ENCODE measurements at regions not wholly inside any gene's neighbourhood (a gene's known extent, or its start where the extent isn't known, plus 50 kb on each side); places are given as distances from the start of the nearest gene placed in this dataset.
"Not testable (repeated sequence)": the region's sequence is repeated elsewhere in the genome, so short reads cannot be mapped to it uniquely, and the experiment has no call there.

DNA sequence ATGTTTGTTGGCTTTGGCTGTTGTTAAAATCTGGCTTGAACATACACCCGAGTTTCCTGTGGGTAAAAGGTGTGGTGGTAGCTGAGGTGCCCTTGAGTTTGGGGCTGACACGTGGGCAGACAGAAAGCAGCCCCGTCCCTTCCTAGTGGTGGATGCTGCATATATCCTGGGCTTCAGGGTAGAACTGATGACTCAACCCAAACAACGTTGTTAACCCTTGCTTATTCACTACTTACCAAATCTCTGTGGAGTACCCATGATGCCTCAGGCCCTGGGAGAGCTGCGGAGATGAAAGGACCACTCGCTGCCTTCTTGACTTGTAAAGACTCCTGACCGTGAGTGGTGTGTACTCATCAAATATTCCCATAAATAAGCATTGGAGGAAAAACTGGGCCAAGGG lies 245.1 kb downstream of the RAB11FIP2 start:
- TF ChIP-seq, protein P1, sequence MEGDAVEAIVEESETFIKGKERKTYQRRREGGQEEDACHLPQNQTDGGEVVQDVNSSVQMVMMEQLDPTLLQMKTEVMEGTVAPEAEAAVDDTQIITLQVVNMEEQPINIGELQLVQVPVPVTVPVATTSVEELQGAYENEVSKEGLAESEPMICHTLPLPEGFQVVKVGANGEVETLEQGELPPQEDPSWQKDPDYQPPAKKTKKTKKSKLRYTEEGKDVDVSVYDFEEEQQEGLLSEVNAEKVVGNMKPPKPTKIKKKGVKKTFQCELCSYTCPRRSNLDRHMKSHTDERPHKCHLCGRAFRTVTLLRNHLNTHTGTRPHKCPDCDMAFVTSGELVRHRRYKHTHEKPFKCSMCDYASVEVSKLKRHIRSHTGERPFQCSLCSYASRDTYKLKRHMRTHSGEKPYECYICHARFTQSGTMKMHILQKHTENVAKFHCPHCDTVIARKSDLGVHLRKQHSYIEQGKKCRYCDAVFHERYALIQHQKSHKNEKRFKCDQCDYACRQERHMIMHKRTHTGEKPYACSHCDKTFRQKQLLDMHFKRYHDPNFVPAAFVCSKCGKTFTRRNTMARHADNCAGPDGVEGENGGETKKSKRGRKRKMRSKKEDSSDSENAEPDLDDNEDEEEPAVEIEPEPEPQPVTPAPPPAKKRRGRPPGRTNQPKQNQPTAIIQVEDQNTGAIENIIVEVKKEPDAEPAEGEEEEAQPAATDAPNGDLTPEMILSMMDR (IDR thresholded peaks at IDR 0.05) = no peak
- H3K36me3 Mint-ChIP-seq (ENCODE audit: low read depth) = no peaks in the 10 kb centered on the region
- H3K27ac Mint-ChIP-seq = no peak overlapping the region
- no peak overlapping the region for H3K4me3 Mint-ChIP-seq
- H3K27me3 Mint-ChIP-seq = peaks cover 3% of the 10 kb centered on the region
- intact Hi-C loops (cut with micrococcal nuclease) = no loop called here
- ChIA-PET POLR2A (no interaction called here), CTCF (no interaction called here)
- ATAC-seq (ENCODE audit: low read depth) (no peak), DNase-seq (no peak)
- H3K9me3 Mint-ChIP-seq = no peaks in the 10 kb centered on the region
- H3K4me1 Mint-ChIP-seq = no peaks in the 10 kb centered on the region

DNA sequence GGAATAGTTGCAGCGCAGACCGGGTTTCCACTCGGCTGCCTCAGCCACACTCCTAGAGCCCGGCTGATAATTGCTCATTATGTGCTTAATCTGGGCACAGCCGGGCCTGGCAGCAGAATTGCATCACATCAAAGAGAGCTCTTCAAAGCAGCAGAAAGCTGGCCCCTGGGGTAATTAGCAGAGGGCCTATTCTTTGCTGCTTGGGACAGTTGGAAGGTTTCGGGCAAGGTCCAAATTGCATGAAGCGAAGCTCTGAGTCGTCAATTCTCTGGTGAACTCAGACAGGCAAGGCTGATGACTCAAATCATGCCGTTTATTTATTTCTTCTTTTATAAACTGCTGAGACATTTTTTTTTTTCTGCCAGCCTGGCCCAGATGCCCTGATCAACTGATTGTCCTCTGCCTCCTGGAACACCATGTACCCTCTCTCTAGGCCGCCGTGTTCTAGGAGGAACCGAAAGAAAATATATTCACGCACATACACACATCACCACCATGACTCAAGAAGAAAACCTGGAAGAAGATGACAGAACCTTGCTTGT lies 242.2 kb downstream of the RAB11FIP2 start:
- POLR2A ChIA-PET = no interaction called here
- no peak overlapping the region for H3K4me3 Mint-ChIP-seq
- H3K27ac Mint-ChIP-seq = no peak overlapping the region
- H3K9me3 Mint-ChIP-seq = peaks cover 5% of the 10 kb centered on the region
- DNase-seq = no peak
- intact Hi-C loops (cut with micrococcal nuclease) = no loop called here
- H3K27me3 Mint-ChIP-seq = peaks cover 3% of the 10 kb centered on the region
- CTCF ChIA-PET = no interaction called here
- no peak for ATAC-seq (ENCODE audit: low read depth)
- H3K36me3 Mint-ChIP-seq (ENCODE audit: low read depth) = no peaks in the 10 kb centered on the region
- no peaks in the 10 kb centered on the region for H3K4me1 Mint-ChIP-seq
- TF ChIP-seq, protein P1 (IDR thresholded peaks at IDR 0.05) = no peak

DNA sequence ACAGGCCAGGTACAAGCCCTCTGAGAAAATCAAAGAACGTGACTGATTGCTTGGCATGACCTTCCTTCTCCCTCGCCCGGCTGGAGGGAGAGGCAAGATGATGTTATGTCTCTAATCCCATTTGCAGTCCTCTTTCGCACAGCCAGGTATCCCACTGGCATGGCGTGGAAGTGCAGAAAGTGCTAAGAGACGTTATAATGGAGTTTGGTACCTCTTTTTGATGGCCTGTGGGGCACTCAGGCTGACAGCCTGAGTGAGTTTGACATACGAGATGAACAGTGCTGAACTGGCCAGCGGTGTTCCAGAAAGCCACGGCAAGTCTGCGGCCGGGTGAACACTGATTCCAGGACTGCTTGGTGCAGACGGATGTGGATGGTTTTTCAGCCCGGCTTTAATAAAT lies 241.6 kb downstream of the RAB11FIP2 start:
- ChIA-PET POLR2A (no interaction called here), CTCF (no interaction called here)
- Mint-ChIP-seq H3K4me1 (no peaks in the 10 kb centered on the region), H3K27me3 (peaks cover 3% of the 10 kb centered on the region), H3K9me3 (peaks cover 6% of the 10 kb centered on the region), H3K4me3 (no peak overlapping the region), H3K36me3 (ENCODE audit: low read depth) (no peaks in the 10 kb centered on the region), H3K27ac (no peak overlapping the region)
- no peak for ATAC-seq (ENCODE audit: low read depth)
- DNase-seq = no peak
- intact Hi-C loops (cut with micrococcal nuclease) = no loop called here
- TF ChIP-seq, protein P1 (IDR thresholded peaks at IDR 0.05) = no peak

DNA sequence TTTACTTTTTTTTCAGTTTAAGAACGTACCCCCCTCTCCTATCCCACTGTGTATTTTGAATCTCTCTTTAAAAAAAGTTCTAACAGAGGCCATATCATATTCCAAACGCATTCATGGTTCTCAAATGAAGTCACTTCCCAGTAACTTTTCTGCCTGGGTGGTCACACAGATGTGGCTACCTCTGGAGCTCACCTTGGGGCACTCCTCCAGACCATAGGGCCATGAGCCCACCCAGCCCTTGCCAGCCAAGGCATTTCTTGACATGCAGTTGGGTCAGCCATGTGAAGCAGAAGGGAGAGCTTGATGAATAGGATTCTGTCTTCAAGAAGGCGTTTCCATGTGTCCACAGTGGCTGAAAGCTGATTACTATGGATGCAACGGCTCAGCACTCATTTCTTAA lies 239.3 kb downstream of the RAB11FIP2 start:
- no peak overlapping the region for H3K27ac Mint-ChIP-seq
- ATAC-seq (ENCODE audit: low read depth) = no peak
- H3K4me1 Mint-ChIP-seq = no peaks in the 10 kb centered on the region
- ChIA-PET POLR2A (no interaction called here), CTCF (no interaction called here)
- DNase-seq = no peak
- TF ChIP-seq, protein P1 (IDR thresholded peaks at IDR 0.05) = no peak
- no peaks in the 10 kb centered on the region for H3K36me3 Mint-ChIP-seq (ENCODE audit: low read depth)
- H3K4me3 Mint-ChIP-seq = no peak overlapping the region
- intact Hi-C loops (cut with micrococcal nuclease) = no loop called here
- H3K27me3 Mint-ChIP-seq = peaks cover 3% of the 10 kb centered on the region
- peaks cover 10% of the 10 kb centered on the region for H3K9me3 Mint-ChIP-seq

DNA sequence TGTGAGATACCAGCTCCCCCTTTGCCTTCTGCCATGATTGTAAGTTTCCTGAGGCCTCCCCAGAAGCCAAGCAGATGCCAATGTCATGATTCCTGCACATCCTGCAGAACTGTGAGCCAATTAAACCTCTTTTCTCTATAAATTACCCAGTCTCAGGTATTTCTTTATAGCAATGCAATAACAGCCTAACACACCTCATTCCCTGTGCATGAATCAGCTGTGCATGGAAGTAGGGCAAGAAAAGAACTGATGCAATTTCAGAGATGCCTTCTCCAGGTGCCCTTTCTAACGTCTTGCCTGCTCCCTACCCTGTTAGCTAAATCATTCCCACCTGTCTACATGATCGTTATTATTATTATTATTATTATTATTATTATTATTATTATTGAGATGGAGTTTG lies 230.9 kb downstream of the RAB11FIP2 start:
- H3K4me1 Mint-ChIP-seq; intact Hi-C loops (cut with micrococcal nuclease); H3K27me3 Mint-ChIP-seq; CTCF ChIA-PET; DNase-seq; POLR2A ChIA-PET; H3K36me3 Mint-ChIP-seq (ENCODE audit: low read depth); ATAC-seq (ENCODE audit: low read depth); H3K4me3 Mint-ChIP-seq; H3K27ac Mint-ChIP-seq; H3K9me3 Mint-ChIP-seq: not testable (repeated sequence)

DNA sequence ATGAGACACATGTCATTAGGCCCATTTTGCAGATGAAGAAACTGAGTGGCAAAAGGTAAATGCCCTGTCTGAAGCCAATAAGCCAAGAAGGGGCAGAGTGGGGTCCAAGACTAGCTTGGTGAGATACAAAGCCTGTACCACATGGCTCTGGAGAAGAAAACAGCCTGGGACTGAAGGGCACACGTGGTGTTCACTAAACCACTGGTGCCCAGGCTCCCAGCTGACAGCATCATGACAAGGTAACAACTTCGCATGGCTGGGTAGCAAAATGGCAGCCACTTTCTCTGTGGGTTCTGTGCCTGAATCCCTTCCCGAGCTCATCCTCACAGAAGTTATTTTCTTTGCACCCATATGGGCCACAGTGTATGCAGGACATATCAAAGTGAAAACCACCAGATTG lies 229.6 kb downstream of the RAB11FIP2 start:
- Mint-ChIP-seq H3K9me3 (peaks cover 4% of the 10 kb centered on the region), H3K36me3 (ENCODE audit: low read depth) (no peaks in the 10 kb centered on the region), H3K27me3 (peaks cover 1% of the 10 kb centered on the region), H3K4me1 (no peaks in the 10 kb centered on the region), H3K4me3 (no peak overlapping the region), H3K27ac (no peak overlapping the region)
- TF ChIP-seq, protein P1 (IDR thresholded peaks at IDR 0.05) = no peak
- CTCF ChIA-PET = no interaction called here
- ATAC-seq (ENCODE audit: low read depth) (no peak), DNase-seq (no peak)
- intact Hi-C loops (cut with micrococcal nuclease) = no loop called here
- POLR2A ChIA-PET = no interaction called here

Data from activated B cell treated with CpG ODN at 0.5 μM for 24 hours (primary cell).